Fibroblast of villous mesenchyme (primary cell): ENCODE measurements at regions not wholly inside any gene's neighbourhood (a gene's known extent, or its start where the extent isn't known, plus 50 kb on each side); places are given as distances from the start of the nearest gene placed in this dataset.

Source experiments
- DNase-seq: peaks from one replicate; pipeline ENCODE4 v3.0.0-alpha.2; 2010; ENCODE audit warnings: low read depth
- H3K4me3 ChIP-seq: 2 replicates; pipeline ENCODE4 v1.5.1; 2011; ENCODE audit warnings: low read depth, mild to moderate bottlenecking, low read length
- TF ChIP-seq, protein P1 (sequence below): IDR thresholded peaks from 2 replicates; pipeline ENCODE4 v1.5.1; 2012; ENCODE audit warnings: low read depth, mild to moderate bottlenecking, low read length; ENCODE audit not compliant: insufficient read depth

DNA sequence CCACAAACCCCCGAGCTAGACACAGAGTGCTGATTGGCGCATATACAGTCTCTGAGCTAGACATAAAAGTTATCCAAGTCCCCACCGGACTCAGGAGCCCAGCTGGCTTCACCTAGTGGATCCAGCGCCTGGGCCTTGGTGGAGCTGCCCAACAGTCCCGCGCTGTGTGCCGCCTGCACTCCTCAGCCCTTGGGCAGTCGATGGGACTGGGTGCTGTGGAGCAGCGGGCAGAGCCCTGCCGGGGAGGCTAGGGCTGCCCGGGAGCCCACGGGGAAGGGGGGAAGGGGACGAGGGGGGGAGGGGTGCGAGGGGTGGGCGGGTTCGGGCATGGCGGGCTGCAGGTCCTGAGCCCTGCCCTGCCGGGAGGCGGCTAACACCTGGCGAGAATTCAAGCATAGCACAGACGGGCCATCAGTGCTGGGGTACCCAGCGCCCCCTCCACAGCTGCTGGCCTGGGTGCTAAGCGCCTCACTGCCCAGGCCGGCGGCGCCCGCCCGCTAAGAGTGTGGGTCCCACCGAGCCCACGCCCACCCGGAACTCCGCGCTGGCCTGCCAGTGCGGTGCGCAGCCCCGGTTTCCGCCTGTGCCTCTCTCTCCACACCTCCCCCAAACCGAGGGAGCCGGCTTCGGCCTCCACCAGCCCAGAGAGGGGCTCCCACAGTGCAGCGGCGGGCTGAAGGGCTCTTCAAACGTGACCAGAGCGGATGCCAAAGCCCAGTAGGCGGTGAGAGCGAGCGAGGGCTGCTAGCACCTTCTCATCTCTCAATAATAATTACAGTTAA, 391.2 kb upstream of the NUDT12 start:
- TF ChIP-seq, protein P1, sequence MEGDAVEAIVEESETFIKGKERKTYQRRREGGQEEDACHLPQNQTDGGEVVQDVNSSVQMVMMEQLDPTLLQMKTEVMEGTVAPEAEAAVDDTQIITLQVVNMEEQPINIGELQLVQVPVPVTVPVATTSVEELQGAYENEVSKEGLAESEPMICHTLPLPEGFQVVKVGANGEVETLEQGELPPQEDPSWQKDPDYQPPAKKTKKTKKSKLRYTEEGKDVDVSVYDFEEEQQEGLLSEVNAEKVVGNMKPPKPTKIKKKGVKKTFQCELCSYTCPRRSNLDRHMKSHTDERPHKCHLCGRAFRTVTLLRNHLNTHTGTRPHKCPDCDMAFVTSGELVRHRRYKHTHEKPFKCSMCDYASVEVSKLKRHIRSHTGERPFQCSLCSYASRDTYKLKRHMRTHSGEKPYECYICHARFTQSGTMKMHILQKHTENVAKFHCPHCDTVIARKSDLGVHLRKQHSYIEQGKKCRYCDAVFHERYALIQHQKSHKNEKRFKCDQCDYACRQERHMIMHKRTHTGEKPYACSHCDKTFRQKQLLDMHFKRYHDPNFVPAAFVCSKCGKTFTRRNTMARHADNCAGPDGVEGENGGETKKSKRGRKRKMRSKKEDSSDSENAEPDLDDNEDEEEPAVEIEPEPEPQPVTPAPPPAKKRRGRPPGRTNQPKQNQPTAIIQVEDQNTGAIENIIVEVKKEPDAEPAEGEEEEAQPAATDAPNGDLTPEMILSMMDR, result no peak
- no peak overlapping the region for H3K4me3 ChIP-seq
- DNase-seq, result no peak

DNA sequence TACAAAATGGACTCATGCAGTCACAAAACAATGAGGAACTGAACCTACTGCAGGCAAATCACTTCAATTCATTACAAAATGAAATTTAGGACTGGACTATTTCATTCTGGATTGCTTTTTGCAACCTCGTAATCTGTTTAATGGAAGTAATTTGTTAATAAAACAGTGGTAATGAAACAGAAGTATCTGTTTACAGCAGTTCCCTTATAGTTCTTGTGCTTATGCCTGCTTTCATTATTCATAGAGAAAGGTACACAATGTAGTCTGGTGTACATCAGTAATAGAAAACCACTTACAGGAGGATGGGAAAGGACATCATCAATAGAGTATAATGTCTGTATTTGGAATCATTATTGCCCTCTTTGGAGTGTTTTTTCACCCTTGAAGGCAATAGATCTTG, 389.2 kb upstream of the NUDT12 start:
- H3K4me3 ChIP-seq, result no peak overlapping the region
- no peak for DNase-seq
- TF ChIP-seq, protein P1, result no peak

DNA sequence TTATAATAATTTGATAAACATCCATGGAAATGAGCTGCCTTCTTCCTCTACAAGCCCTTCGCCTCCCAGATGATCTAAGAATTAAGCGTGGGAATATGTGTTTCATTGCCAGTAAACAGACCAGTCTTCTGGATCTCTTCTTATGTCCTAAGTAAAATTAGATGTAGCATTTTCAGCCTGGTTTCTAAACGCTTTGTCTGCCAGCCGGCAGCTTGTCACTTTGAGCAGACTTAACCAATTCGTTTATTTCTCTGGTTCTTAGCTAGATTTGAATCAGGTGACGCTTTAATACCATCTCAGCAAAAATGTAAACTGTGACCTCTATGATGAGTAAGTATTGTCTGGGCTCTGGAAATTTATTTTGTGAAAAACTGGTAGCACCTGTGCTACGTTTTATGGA, 380.6 kb upstream of the NUDT12 start:
- TF ChIP-seq, protein P1, result no peak
- DNase-seq, result no peak
- H3K4me3 ChIP-seq, result no peak overlapping the region

DNA sequence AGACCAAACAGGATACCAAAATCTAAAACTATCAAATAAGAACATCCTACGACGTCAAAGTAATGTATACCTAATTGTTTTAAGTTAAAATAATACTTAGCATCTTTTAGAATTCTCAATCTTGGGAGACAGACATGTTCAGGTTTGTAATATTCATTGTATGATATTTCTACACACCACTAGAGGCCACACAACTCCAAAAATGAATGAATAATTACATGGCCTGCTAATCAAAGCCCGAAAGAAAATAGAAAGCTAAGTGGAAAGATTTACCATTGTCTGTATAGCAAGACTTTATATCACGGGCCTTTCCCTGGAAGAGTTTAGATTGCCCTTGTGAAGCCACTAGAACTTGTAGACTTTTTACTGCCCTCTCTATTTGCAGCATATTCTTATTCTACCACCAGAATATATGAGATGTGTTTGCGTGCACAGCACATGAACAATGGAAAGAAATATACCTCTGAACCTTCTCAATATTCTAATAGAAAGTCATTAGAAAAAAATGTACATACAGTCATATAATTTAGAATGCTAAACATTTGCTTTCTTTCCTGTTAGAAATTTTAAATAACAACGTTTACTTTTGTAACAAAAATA, 380.1 kb upstream of the NUDT12 start:
- H3K4me3 ChIP-seq, result no peak overlapping the region
- DNase-seq, result no peak
- TF ChIP-seq, protein P1, result peak; percentile 16

DNA sequence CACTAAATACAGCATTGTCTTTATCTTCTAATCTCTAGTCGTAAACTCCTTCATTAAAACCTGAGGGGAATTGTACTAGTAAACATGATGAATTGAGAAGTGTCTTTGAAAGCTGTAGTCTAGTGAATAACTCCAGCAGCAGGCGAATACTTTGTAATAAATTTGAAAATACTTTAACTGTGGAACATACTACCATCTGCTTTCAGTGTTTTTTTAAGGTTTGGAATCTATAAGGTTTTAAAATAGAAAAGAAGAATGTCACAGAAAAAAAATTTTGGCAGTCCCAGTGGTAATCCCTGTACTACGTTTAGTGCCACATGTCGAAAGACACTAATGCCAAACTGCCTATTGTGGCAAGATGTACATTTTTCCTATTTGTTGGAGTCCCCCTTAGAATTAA, 379.0 kb upstream of the NUDT12 start:
- TF ChIP-seq, protein P1, result no peak
- no peak for DNase-seq
- no peak overlapping the region for H3K4me3 ChIP-seq

DNA sequence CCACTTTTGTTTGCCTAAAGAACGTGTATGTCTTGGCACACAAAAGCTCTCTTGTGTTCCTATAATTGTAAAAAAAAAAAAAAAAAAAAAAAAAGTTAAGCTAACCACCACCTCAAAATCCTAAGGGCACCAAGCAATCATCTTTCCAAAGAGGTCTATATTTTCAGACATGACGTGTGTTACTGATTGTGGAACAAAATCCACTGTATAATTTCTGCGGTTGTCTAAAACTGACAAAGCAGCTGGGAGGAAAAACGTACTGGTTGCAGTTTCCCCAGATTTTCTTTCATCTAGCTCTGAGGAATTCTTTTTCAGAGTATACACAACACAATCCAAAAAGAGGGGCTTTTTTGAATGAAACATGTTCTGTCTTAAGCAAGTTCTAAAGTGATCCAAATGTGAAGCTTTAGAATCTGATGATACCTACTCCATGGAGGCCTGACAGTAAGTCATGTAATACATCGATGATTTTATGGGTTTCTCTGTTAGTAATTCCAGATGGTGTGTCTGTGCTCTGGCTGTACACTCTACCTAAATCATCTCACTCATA, 375.6 kb upstream of the NUDT12 start:
- DNase-seq, result no peak
- no peak overlapping the region for H3K4me3 ChIP-seq

More for the DNA sequence above, 375.6 kb upstream of the NUDT12 start:
- TF ChIP-seq, protein P1, result no peak
